Transverse colon (tissue), 4 donors: ENCODE measurements at regions not wholly inside any gene's neighbourhood (a gene's known extent, or its start where the extent isn't known, plus 50 kb on each side); places are given as distances from the start of the nearest gene placed in this dataset.

Source experiments
- EP300 ChIP-seq: sonication (generic); formaldehyde crosslinking; IDR thresholded peaks from one replicate; pipeline ENCODE4 v1.6.1; 2017; ENCODE audit warnings: antibody characterized with exemption, low read depth
- POLR2A ChIP-seq: fragments of 450-650 bp; IDR thresholded peaks from one replicate; pipeline ENCODE4 v1.6.1; 2016; ENCODE audit warnings: antibody characterized with exemption, mild to moderate bottlenecking, moderate library complexity
- POLR2AphosphoS5 ChIP-seq, 3 donors: sonication (generic); formaldehyde crosslinking; IDR thresholded peaks; one replicate each; pipeline ENCODE4 v1.6.1; 2016; ENCODE audit warnings: antibody characterized with exemption in 3 of 3
- TF ChIP-seq, protein P1 (sequence below), 5 experiments: fragments of 200-600 bp in 3 of 5; fragments of 450-650 bp in 2 of 5; sonication (generic) in 3 of 5; IDR thresholded peaks; 1 replicate in 2 of 5; 2 replicates in 3 of 5; pipeline ENCODE4 v1.5.1; 2016 to 2017; ENCODE audit warnings: antibody characterized with exemption in 5 of 5, inconsistent platforms in 3 of 5, mild to moderate bottlenecking in 2 of 5, moderate library complexity in 1 of 5

DNA sequence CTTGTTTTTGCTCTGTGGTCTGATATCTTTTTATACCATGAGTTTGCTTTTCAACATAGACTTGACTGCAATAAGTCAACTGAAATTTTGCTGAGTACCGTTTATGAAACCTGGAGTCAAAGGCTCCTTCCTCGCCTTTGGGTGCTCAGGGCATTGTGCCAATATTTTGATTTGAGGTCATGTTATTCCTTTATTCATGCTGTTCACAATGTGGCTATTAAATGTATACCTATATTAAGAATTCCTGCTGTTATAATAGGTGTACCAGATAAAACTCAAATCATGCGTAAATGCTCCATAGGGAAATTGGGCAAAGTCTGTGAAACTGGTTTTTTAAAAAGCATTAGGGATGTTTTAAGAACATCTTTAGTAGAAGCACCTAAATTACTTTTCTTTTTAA is 334.0 kb upstream of the NUDT12 start:
- TF ChIP-seq EP300, result no peak
- TF ChIP-seq POLR2AphosphoS5 (IDR thresholded peaks at IDR 0.05), result no peak
- TF ChIP-seq POLR2A, result no peak
- TF ChIP-seq, protein P1, sequence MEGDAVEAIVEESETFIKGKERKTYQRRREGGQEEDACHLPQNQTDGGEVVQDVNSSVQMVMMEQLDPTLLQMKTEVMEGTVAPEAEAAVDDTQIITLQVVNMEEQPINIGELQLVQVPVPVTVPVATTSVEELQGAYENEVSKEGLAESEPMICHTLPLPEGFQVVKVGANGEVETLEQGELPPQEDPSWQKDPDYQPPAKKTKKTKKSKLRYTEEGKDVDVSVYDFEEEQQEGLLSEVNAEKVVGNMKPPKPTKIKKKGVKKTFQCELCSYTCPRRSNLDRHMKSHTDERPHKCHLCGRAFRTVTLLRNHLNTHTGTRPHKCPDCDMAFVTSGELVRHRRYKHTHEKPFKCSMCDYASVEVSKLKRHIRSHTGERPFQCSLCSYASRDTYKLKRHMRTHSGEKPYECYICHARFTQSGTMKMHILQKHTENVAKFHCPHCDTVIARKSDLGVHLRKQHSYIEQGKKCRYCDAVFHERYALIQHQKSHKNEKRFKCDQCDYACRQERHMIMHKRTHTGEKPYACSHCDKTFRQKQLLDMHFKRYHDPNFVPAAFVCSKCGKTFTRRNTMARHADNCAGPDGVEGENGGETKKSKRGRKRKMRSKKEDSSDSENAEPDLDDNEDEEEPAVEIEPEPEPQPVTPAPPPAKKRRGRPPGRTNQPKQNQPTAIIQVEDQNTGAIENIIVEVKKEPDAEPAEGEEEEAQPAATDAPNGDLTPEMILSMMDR (IDR thresholded peaks at IDR 0.05), result no peak
